MG63 (cell line): ENCODE measurements at regions not wholly inside any gene's neighbourhood (a gene's known extent, or its start where the extent isn't known, plus 50 kb on each side); places are given as distances from the start of the nearest gene placed in this dataset.

Experiments used
- DNase-seq: peaks from one replicate; pipeline ENCODE4 v3.0.0-alpha.2; 2020
- H3K27me3 ChIP-seq: fragments of 250-450 bp; sonication (Bioruptor Pico); 2 replicates; pipeline ENCODE4 v1.5.1; 2020; ENCODE audit warnings: mild to moderate bottlenecking, moderate library complexity
- H3K36me3 ChIP-seq: fragments of 250-450 bp; sonication (Bioruptor Pico); 2 replicates; pipeline ENCODE4 v1.5.1; 2020; ENCODE audit warnings: mild to moderate bottlenecking, moderate library complexity
- H3K4me3 ChIP-seq: fragments of 250-450 bp; sonication (Bioruptor Pico); 2 replicates; pipeline ENCODE4 v1.5.1; 2020; ENCODE audit warnings: mild to moderate bottlenecking, moderate library complexity
- H3K9me3 ChIP-seq: fragments of 250-450 bp; sonication (Bioruptor Pico); 2 replicates; pipeline ENCODE4 v1.5.1; 2020; ENCODE audit warnings: mild to moderate bottlenecking, moderate library complexity

DNA sequence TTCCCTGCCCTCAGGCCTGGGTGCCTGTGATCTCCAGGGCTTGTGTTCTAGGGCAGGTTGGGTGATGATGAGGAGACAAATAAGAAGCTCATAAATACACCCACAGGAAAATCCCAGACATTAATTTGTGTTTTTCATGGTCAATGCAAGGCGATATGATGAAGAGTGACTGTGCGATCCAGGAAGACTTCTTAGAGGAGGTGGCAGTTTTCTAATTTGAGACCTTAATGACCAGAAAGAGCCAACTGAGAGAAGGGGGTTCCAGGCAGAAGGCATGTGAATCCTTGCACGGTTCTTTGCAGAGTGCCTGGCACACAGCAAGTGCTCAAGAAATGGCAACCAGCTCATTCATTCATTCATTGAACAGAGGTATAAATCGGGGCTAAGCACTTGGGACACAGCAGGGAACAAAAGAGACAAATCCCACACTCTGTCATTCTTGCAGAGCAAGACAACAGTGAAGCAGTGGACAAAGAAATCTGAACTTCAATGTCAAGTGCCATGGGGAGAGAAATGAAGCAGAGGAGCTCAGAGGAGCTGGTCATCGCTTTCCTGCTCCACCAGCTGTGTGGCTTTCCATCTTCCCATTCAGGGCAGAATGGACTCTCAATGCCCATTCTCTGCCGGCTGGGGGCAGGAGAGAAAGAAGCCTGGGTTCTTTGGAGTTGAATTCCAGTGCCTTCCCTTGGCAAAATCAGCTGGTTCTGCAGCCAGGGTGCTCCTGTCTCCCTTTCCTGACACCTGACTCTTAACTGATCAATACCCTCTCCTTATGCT lies 128.3 kb downstream of the AACS start:
- no peak for DNase-seq
- peaks cover 29% of the 10 kb centered on the region for H3K27me3 ChIP-seq
- no peaks in the 10 kb centered on the region for H3K9me3 ChIP-seq
- H3K36me3 ChIP-seq = no peaks in the 10 kb centered on the region
- H3K4me3 ChIP-seq = no peak overlapping the region

DNA sequence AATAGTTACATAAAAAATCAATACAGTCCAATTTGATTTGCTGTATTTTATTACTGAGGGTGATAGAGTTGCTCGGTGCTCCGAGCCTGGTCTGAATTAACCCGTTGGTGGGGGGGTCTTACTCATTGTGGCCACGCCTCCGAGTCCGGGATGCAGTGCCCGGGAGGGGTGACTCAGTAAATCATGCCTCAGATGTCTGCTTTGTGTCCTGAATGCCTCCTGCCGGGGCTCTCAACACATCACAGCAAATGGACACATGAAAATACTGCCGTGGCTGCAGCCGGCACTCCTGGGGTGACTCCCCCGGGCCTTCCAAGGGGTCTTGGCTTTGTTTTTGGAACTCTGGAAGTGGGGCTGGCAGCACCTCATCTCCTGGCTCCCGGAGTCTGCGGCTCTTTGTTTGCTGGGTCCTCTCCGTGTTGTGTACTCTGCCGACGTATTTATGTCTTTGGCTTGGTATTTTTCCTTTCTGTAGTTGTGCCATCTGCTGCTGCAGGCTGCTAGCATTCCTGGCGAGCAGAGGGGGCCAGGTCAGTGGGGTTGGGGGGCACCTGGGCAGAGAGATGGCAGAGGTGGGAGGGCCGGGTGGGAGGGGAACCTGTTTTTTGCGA lies 129.0 kb downstream of the AACS start:
- peak; percentile 69 for DNase-seq
- Histone ChIP-seq H3K36me3 (no peaks in the 10 kb centered on the region), H3K27me3 (peaks cover 23% of the 10 kb centered on the region), H3K9me3 (no peaks in the 10 kb centered on the region), H3K4me3 (no peak overlapping the region)

DNA sequence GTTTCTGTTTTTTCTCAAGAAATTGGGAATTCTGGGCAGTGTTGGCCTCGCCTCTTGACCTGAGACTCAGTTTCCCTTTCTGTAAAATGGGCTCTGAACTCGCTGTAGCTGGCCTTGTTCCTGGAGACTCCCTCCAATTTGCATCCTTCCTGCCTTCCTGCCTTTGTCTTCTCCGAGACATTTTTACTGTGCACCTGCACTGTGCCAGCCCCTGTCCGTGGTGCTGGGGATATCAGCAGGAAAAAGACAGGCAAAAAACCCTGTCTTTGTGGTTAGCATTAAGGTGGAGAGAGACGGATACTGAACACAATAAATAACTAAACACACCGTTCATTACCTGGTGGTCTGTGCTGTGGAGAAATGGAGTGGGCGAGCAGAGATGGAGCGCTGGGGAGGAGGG lies 129.8 kb downstream of the AACS start:
- no peak for DNase-seq
- Histone ChIP-seq H3K9me3 (no peaks in the 10 kb centered on the region), H3K36me3 (no peaks in the 10 kb centered on the region), H3K4me3 (no peak overlapping the region), H3K27me3 (peaks cover 16% of the 10 kb centered on the region; the same call in 1 of the 2 replicates)

DNA sequence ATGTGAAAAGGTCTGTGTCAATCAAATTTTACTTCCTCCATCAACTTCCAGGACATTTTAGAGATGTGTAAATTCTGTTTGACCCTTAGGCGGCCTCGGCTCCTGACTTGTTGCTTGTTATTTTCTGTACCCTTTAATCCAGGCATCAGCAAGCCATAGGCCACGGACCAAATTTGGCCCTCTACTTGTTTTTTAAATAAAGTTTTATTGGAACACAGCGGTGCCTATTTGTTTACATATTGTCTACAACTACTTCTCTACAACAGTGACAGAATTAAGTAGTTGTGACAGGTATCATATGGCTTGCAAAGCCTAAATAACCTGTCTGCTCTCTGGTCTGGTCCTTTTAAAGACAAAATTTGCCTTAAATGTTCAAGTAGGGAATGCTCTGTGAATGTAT lies 132.1 kb downstream of the AACS start:
- H3K27me3 ChIP-seq = peaks cover 15% of the 10 kb centered on the region; the same call in 1 of the 2 replicates
- no peak for DNase-seq
- H3K4me3 ChIP-seq = no peak overlapping the region
- no peaks in the 10 kb centered on the region for H3K36me3 ChIP-seq
- no peaks in the 10 kb centered on the region for H3K9me3 ChIP-seq

DNA sequence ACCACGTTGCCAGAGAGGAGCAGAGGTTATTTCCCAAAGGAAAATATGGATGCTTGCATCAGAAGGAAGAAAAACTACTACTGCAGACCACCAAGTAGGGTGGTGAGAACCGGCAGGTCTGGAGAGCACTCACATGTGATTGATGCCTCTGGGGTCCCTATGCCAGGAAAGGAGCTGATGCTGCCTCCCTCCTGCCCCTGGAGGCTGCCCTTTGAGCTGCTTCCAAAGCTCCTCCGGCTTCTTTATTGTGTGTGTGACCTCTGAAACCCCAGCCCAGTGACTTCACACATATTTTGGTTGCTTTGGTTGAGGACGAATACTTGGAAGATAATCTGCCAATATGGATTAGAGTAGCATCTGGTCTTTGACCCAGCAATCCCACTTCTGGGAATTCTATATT lies 133.4 kb downstream of the AACS start:
- no peaks in the 10 kb centered on the region for H3K9me3 ChIP-seq
- H3K27me3 ChIP-seq = peaks cover 9% of the 10 kb centered on the region; the same call in 1 of the 2 replicates
- no peak for DNase-seq
- H3K4me3 ChIP-seq = no peak overlapping the region
- no peaks in the 10 kb centered on the region for H3K36me3 ChIP-seq

DNA sequence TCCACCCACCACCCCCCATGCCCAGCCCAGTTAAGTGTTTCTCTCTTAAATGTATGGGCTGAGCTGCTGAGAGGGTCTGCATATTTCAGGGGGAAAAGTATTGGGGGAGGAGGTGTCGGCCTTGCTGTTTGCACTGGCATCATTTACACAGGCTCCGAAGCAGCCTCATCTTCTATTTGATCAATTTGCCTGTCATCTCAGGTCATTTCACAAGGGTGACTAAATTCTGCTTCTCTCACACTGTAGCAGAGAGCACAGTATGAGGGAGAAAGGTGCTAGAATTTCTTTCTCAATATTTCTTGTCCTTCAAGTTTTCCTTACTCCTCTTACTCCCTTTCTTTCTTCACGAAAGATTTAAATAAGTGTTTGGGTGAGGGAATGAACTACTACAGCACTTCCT lies 135.9 kb downstream of the AACS start:
- Histone ChIP-seq H3K27me3 (peaks cover 5% of the 10 kb centered on the region; the same call in 1 of the 2 replicates), H3K9me3 (no peaks in the 10 kb centered on the region), H3K4me3 (no peak overlapping the region), H3K36me3 (no peaks in the 10 kb centered on the region)
- no peak for DNase-seq

DNA sequence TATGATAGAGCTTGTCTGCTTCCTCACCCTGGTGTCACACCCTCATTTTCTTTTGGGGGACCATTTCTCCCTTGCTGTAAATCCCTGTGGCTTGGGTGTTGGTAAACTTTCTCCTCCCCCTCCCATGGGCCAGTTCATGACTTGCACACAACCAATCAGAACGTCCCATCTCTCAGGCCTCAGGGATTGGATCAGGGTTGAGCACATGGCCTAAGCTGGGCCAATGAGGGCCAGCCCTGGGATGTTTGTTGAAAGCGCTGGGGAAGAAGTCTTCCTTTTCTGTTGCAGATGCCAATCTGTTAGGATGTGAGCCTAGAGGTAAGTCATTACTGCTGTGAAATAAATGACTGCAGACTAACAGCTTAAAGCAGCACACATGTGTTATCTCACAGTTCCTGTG lies 136.7 kb downstream of the AACS start:
- H3K4me3 ChIP-seq = no peak overlapping the region
- DNase-seq = no peak
- no peaks in the 10 kb centered on the region for H3K36me3 ChIP-seq
- H3K9me3 ChIP-seq = no peaks in the 10 kb centered on the region
- peaks cover 5% of the 10 kb centered on the region; the same call in 1 of the 2 replicates for H3K27me3 ChIP-seq

DNA sequence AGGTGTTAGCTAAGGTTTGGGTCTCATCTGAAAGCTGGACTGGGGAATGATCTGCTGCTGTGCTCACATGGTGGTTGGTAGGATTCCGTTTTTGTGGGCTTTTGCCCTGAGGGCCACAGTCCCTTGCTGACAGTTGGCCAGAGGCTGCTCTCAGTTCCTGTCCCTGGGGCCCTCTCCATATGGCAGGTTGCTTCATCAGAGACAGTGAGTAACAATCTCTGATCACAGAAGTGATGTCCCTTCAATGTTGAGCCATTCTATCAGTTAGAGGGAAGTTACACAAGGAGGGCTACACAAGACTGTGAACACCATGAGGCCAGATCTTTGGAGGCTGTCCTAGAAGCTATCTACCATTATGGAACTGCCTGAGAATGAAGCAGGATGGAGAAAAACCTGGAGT lies 137.2 kb downstream of the AACS start:
- DNase-seq = no peak
- Histone ChIP-seq H3K4me3 (no peak overlapping the region), H3K36me3 (no peaks in the 10 kb centered on the region), H3K9me3 (no peaks in the 10 kb centered on the region), H3K27me3 (peaks cover 5% of the 10 kb centered on the region; the same call in 1 of the 2 replicates)

DNA sequence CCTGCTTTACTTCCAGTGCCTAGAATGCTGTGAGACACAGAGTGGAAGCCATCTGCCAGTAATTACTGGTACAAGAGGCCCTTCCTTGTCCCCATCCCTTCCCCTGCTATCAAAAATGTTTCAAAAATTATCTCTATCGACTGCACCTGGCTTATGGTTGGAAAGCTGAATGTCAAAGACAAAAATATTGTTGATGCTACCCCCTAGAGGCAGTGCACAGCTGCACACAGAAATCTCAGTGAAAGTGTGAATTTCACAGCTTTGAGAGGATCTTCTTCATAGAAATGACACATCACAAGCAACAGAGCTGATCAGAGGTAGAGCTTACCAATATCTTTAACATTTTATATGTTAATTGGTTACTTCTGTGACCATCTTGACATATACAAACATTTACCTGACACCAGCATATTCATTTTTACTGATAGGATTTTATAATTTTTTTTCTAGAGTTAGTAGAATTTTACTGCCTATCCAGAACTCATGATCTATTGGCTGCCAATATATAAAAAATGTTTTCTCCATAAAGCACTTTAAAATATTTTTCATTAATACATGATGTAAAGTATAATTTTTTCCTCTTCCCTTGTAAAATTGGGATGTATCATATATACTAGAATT lies 138.0 kb downstream of the AACS start:
- H3K36me3 ChIP-seq = no peaks in the 10 kb centered on the region
- no peaks in the 10 kb centered on the region for H3K9me3 ChIP-seq
- peaks cover 3% of the 10 kb centered on the region; the same call in 1 of the 2 replicates for H3K27me3 ChIP-seq
- no peak for DNase-seq
- no peak overlapping the region for H3K4me3 ChIP-seq

DNA sequence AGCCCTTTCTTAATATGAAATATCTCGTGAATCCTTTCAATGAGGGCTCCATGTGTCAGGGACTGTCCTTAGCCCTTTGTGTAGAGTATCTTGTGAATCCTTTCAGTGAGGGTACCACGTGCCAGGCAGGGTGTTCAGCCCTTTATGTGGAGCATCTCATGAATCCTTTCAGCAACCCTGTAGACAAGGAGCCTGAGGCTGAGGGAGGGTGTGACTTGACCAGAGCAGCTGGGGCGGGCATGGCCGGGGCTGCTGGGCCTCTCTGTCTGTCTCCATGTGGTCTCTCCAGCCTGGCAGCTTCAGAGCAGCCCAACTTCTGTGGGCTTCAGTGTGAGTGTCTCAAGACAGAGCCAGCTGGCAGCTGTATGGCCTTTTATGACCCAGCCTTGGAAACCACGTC lies 140.2 kb downstream of the AACS start:
- no peaks in the 10 kb centered on the region for H3K36me3 ChIP-seq
- no peak overlapping the region for H3K4me3 ChIP-seq
- no peaks in the 10 kb centered on the region for H3K27me3 ChIP-seq
- H3K9me3 ChIP-seq = no peaks in the 10 kb centered on the region
- no peak for DNase-seq

DNA sequence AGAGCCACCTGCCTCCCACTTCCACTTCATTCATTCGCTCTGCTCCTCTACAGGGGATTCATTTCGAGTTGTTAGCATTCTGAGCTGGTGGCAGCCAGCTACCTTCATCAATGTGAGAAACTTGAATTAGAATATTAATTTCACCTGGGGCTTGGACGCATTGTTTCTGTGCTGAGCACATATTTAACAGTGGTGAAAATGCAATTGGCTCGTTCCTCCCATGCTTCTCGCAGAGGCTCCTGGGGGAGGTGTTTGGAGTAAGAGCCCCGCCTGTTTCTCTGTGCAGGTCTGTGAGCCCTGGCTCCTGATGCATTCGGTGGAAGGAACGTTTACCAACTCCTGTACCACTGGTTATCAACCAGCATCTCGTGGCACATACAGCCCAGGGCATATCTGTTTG lies 141.5 kb downstream of the AACS start:
- Histone ChIP-seq H3K9me3 (no peaks in the 10 kb centered on the region), H3K4me3 (no peak overlapping the region), H3K36me3 (no peaks in the 10 kb centered on the region), H3K27me3 (no peaks in the 10 kb centered on the region; the same call in 1 of the 2 replicates)
- no peak for DNase-seq

DNA sequence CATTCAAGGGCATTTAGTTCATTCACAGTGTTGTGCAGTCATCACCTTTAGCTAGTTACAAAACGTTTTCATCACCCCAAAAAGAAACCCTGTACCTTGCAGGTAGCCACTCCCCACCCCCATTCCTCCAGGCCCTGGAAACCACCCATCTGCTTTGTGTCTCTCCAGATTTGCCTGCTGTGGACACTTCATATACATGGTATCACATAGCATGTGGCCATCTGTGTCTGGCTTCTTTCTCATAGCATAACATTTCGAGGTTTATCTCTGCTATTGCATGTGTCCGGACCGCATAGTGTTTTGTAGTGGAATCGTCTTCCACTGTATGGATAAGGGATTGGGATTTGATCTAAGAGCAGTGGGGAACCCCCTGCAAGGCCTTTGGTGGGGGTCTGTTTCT lies 143.1 kb downstream of the AACS start:
- H3K36me3 ChIP-seq = no peaks in the 10 kb centered on the region
- no peaks in the 10 kb centered on the region; the same call in 1 of the 2 replicates for H3K27me3 ChIP-seq
- H3K9me3 ChIP-seq = no peaks in the 10 kb centered on the region
- no peak overlapping the region for H3K4me3 ChIP-seq
- DNase-seq = no peak

DNA sequence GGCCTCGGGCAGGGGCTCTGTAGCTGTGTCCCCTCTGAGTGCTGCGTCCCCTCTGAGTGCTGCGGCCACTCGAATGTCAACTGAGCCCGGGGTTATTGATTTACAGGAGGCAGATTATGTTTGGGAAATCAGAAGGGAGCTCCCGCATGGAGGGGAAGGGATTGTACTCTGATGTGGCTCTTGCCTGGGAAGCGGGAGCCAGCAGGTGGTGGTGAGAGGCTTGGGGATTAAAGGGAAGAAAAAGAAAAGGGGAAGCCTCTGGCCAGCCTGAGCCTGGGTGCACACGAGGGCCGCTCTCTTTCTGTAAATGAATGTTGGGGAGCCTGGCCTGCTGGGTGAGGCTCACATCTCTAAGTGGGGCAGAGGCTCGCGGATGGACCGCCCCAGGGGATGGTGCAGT lies 143.7 kb downstream of the AACS start:
- H3K9me3 ChIP-seq = no peaks in the 10 kb centered on the region
- no peak overlapping the region for H3K4me3 ChIP-seq
- DNase-seq = no peak
- no peaks in the 10 kb centered on the region for H3K36me3 ChIP-seq
- H3K27me3 ChIP-seq = no peaks in the 10 kb centered on the region; the same call in 1 of the 2 replicates

DNA sequence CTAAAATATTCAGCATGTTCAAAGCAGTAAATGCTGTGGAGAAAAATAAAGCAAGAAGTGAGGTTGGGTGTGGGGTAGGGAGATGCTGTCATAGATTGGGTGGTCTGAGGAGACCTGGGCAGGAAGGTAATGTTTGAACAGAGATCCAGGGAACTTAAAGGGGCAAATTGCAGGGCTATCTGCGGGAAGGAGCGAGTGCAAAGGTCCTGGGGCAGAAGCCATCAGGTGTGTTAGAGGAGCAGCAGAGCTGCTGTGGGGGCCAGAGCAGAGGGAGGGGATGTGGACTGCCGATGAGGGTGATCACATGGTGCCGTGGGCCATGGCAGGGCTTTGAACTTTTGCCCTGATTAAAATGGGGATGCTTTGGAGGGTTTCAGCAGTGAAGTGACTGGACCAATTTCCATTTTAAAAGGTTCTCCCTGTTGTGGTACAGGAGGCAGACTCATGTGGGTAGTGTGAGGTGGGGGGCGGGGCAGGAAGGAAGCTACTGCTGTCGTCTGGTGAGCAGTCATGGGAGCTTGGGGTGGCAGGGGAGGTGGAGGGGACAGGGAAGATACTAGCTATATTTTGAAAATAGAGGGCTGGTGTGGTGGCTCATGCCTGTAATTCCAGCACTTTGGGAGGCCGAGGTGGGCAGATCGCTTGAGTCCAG lies 145.0 kb downstream of the AACS start:
- Histone ChIP-seq H3K36me3 (no peaks in the 10 kb centered on the region), H3K4me3 (no peak overlapping the region), H3K9me3 (no peaks in the 10 kb centered on the region), H3K27me3 (no peaks in the 10 kb centered on the region; the same call in 1 of the 2 replicates)
- no peak for DNase-seq

DNA sequence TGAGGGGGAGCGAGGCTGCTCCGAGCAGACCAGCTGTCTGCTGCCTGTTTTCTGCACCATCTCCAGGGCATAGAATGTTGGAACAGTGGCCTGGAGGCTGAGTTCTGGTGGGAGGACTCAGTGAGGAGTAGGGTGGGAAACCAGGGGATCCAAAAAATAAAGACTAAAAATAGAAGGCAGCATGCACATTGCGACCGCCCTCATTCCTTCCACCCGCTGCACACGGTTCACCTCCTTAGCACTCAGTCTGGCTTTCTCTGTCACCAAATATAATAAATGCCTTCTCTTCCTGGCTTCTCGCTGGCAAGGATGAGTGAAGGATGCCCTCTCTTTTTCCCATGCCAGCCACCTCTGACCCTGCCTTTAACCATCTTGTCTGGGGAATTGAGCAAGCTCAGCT lies 146.2 kb downstream of the AACS start:
- Histone ChIP-seq H3K9me3 (no peaks in the 10 kb centered on the region), H3K36me3 (no peaks in the 10 kb centered on the region), H3K27me3 (no peaks in the 10 kb centered on the region; the same call in 1 of the 2 replicates), H3K4me3 (no peak overlapping the region)
- no peak for DNase-seq

DNA sequence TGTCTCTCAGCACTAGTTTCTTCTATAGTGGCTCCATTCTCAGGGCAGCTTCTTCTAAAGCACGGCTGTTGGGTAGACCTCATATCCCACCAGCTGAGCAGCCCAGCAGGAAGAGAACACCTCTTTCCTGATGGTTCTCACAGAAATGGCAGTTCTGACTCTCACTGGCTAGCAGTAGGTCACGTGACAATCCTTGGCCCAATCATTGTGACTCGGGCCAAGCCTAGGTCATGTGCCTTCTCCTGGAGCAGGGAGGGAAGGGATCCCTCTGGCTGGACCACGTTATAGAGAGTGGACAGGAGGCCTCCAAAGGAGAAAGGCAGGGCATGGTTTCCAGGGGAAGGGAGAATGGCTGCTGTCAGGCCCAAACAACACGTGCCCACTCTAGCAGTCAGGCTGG lies 149.1 kb downstream of the AACS start:
- H3K4me3 ChIP-seq = no peak overlapping the region
- no peaks in the 10 kb centered on the region; the same call in 1 of the 2 replicates for H3K27me3 ChIP-seq
- DNase-seq = no peak
- H3K9me3 ChIP-seq = no peaks in the 10 kb centered on the region
- no peaks in the 10 kb centered on the region for H3K36me3 ChIP-seq

DNA sequence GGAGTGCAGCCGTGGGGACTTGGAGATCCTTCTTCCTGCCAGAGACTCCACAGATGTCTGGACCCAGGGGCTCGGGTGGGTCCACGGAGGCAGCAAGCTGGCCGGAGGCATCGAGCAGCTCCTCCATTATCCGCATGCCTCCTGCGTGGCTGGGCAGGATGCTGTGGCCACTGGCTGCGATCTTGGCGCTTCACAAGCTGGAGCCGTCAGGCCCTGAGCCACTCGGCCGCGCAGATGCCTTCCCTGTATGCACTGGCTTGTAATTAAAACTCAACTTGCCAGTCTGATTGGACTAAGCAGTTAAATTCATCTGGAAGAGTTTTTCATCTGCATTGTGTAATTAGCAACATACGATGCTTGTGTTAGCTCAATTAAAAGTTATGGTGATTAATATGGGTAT lies 151.5 kb downstream of the AACS start:
- Histone ChIP-seq H3K9me3 (no peaks in the 10 kb centered on the region), H3K4me3 (no peak overlapping the region), H3K27me3 (no peaks in the 10 kb centered on the region; the same call in 1 of the 2 replicates), H3K36me3 (no peaks in the 10 kb centered on the region)
- no peak for DNase-seq
